ENCODE measurements at regions not wholly inside any gene's neighbourhood (a gene's known extent, or its start where the extent isn't known, plus 50 kb on each side); places are given as distances from the start of the nearest gene placed in this dataset.

DNA sequence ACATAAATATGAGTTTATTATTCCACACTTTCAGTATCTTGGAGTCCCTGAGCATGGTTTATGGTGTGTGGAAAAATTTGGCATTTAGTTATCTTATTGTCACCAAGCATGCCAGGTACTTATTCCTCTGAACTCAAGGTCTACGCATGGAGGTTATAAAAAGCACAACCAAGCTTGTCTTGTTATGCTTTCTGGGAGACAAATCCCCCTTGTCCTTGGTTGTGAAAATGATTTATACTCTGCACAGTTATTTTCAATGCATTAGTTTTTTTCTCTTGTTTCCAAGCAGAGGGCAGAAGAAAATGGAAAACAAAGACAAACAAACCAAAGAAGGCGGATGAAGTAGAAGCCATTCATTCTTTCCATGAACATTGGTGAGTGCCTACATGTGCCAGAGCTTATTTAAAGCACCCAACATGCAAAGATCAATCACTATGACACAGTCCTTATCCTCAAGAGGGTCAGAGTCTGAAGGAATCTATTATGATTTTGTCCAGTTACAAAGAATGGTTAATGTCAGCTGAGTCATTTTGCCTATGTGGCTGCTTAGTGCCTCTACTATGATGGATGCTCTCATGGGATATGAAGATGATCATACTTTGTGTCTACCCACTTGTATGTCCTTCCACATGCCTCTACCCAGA is 323.1 kb downstream of the TENT4A start:
- no peak overlapping the region for H3K4me2 ChIP-seq (ENCODE audit: low read length)
- H3K36me3 ChIP-seq (ENCODE audit: insufficient read depth, low read length), result no peaks in the 10 kb centered on the region
- no peak overlapping the region for H3K9ac ChIP-seq (ENCODE audit: low read length)
- no peaks in the 10 kb centered on the region for H3F3A ChIP-seq (ENCODE audit: insufficient read depth, low read length)
- H3K9me3 ChIP-seq (ENCODE audit: low read length), result no peaks in the 10 kb centered on the region
- no peaks in the 10 kb centered on the region for H3K27me3 ChIP-seq (ENCODE audit: insufficient read depth, low read length)
- H3K79me2 ChIP-seq (ENCODE audit: insufficient read depth, low read length), result no peaks in the 10 kb centered on the region
- H3K4me3 ChIP-seq (ENCODE audit: low read depth, low read length, poor library complexity, severe bottlenecking), result no peak overlapping the region
- no peak overlapping the region for H3K27ac ChIP-seq (ENCODE audit: low read depth, low read length, poor library complexity, severe bottlenecking)
- H4K20me1 ChIP-seq (ENCODE audit: insufficient read depth, low read length), result no peaks in the 10 kb centered on the region
- no peak overlapping the region for H2AFZ ChIP-seq (ENCODE audit: low read length)
- TF ChIP-seq, protein P1, sequence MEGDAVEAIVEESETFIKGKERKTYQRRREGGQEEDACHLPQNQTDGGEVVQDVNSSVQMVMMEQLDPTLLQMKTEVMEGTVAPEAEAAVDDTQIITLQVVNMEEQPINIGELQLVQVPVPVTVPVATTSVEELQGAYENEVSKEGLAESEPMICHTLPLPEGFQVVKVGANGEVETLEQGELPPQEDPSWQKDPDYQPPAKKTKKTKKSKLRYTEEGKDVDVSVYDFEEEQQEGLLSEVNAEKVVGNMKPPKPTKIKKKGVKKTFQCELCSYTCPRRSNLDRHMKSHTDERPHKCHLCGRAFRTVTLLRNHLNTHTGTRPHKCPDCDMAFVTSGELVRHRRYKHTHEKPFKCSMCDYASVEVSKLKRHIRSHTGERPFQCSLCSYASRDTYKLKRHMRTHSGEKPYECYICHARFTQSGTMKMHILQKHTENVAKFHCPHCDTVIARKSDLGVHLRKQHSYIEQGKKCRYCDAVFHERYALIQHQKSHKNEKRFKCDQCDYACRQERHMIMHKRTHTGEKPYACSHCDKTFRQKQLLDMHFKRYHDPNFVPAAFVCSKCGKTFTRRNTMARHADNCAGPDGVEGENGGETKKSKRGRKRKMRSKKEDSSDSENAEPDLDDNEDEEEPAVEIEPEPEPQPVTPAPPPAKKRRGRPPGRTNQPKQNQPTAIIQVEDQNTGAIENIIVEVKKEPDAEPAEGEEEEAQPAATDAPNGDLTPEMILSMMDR (IDR thresholded peaks at IDR 0.05; ENCODE audit: low read length), result no peak
- no peak for TF ChIP-seq EZH2 (IDR thresholded peaks at IDR 0.05; ENCODE audit: borderline replicate concordance, low read length)
- no peaks in the 10 kb centered on the region for H3K9me2 ChIP-seq (ENCODE audit: low read depth, low read length)
- H3K4me1 ChIP-seq (ENCODE audit: insufficient read depth, low read length, severe bottlenecking), result no peaks in the 10 kb centered on the region

DNA sequence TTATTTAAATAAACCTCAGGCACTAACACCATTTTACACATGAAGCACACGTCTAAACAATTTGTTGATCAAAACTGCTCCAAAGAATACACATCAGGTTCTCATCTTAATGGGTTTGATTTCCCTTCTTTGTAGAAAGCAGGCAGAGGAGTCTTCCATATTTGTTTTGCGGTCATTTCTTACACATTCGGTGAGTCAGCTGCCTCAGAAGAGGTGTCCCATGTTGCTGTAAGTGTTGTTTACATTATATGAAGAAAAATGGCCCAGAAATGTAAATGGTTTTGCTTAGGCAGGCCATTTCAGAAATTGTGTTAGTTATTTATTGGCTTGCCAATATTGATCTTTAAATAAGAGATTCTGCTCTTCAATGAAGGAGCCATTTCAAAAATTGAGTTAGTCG is 325.8 kb downstream of the TENT4A start:
- no peaks in the 10 kb centered on the region for H3K9me2 ChIP-seq (ENCODE audit: low read depth, low read length)
- H3K9me3 ChIP-seq (ENCODE audit: low read length), result no peaks in the 10 kb centered on the region
- no peaks in the 10 kb centered on the region for H4K20me1 ChIP-seq (ENCODE audit: insufficient read depth, low read length)
- H3K4me3 ChIP-seq (ENCODE audit: low read depth, low read length, poor library complexity, severe bottlenecking), result no peak overlapping the region
- H3K79me2 ChIP-seq (ENCODE audit: insufficient read depth, low read length), result no peaks in the 10 kb centered on the region
- no peaks in the 10 kb centered on the region for H3K36me3 ChIP-seq (ENCODE audit: insufficient read depth, low read length)
- no peak overlapping the region for H3K4me2 ChIP-seq (ENCODE audit: low read length)
- H3K27me3 ChIP-seq (ENCODE audit: insufficient read depth, low read length), result no peaks in the 10 kb centered on the region
- no peak overlapping the region for H2AFZ ChIP-seq (ENCODE audit: low read length)
- H3K9ac ChIP-seq (ENCODE audit: low read length), result no peak overlapping the region
- H3F3A ChIP-seq (ENCODE audit: insufficient read depth, low read length), result no peaks in the 10 kb centered on the region
- H3K4me1 ChIP-seq (ENCODE audit: insufficient read depth, low read length, severe bottlenecking), result no peaks in the 10 kb centered on the region
- TF ChIP-seq, protein P1 (IDR thresholded peaks at IDR 0.05; ENCODE audit: low read length), result no peak
- no peak for TF ChIP-seq EZH2 (IDR thresholded peaks at IDR 0.05; ENCODE audit: borderline replicate concordance, low read length)
- no peak overlapping the region for H3K27ac ChIP-seq (ENCODE audit: low read depth, low read length, poor library complexity, severe bottlenecking)

DNA sequence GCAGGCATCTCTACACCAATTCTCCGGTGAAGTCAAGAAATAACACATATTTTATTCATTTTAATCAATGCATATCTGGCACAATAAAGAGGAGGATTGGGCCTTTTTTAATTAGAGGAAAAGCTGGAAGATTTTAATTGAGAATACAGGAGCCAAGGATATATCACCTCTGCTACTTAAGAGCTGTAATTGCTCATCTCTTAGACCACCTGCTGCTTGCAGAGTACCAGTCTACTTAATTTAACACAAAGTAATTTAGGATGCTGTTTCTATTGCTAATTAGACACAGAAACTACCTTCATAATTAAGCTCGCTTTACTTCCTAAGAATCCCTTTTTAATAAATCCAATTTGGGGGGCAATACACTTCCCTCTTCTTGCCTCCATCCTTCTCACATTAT is 326.9 kb downstream of the TENT4A start:
- Histone ChIP-seq H3K27ac (ENCODE audit: low read depth, low read length, poor library complexity, severe bottlenecking) (no peak overlapping the region), H3K9me3 (ENCODE audit: low read length) (no peaks in the 10 kb centered on the region), H3K27me3 (ENCODE audit: insufficient read depth, low read length) (no peaks in the 10 kb centered on the region), H3K4me3 (ENCODE audit: low read depth, low read length, poor library complexity, severe bottlenecking) (no peak overlapping the region), H3K4me1 (ENCODE audit: insufficient read depth, low read length, severe bottlenecking) (no peaks in the 10 kb centered on the region), H3F3A (ENCODE audit: insufficient read depth, low read length) (no peaks in the 10 kb centered on the region), H3K36me3 (ENCODE audit: insufficient read depth, low read length) (no peaks in the 10 kb centered on the region), H3K4me2 (ENCODE audit: low read length) (no peak overlapping the region), H3K9ac (ENCODE audit: low read length) (no peak overlapping the region), H4K20me1 (ENCODE audit: insufficient read depth, low read length) (no peaks in the 10 kb centered on the region), H3K9me2 (ENCODE audit: low read depth, low read length) (no peaks in the 10 kb centered on the region), H2AFZ (ENCODE audit: low read length) (no peak overlapping the region), H3K79me2 (ENCODE audit: insufficient read depth, low read length) (no peaks in the 10 kb centered on the region)
- TF ChIP-seq, protein P1 (IDR thresholded peaks at IDR 0.05; ENCODE audit: low read length), result no peak
- TF ChIP-seq EZH2 (IDR thresholded peaks at IDR 0.05; ENCODE audit: borderline replicate concordance, low read length), result no peak
